Rectal smooth muscle tissue (tissue), 1 donor: ENCODE measurements at regions not wholly inside any gene's neighbourhood (a gene's known extent, or its start where the extent isn't known, plus 50 kb on each side); places are given as distances from the start of the nearest gene placed in this dataset.
A peak's percentile ranks its signal among the peaks of the same experiment; 100 is the strongest.

ENCODE experiments used
- H3K27ac ChIP-seq: one replicate; pipeline ENCODE4 v1.7.0; 2013; ENCODE audit warnings: low read depth, low read length, inconsistent platforms
- H3K27me3 ChIP-seq: one replicate; pipeline ENCODE4 v1.7.0; 2013; ENCODE audit warnings: low read length; ENCODE audit not compliant: control insufficient read depth, insufficient read depth
- H3K36me3 ChIP-seq: one replicate; pipeline ENCODE4 v1.7.0; 2013; ENCODE audit warnings: low read length; ENCODE audit not compliant: control insufficient read depth, insufficient read depth
- H3K4me1 ChIP-seq: one replicate; pipeline ENCODE4 v1.7.0; 2013; ENCODE audit warnings: low read length; ENCODE audit not compliant: control insufficient read depth, insufficient read depth
- H3K4me3 ChIP-seq: one replicate; pipeline ENCODE4 v1.7.0; 2013; ENCODE audit warnings: low read length
- H3K9ac ChIP-seq: one replicate; pipeline ENCODE4 v1.7.0; 2013; ENCODE audit warnings: low read length

- no peak overlapping the region for H3K9ac ChIP-seq
- no peak overlapping the region for H3K27ac ChIP-seq
- no peak overlapping the region for H3K4me3 ChIP-seq
- H3K4me1 ChIP-seq, result no peaks in the 10 kb centered on the region
- H3K36me3 ChIP-seq, result no peaks in the 10 kb centered on the region
- peaks cover 3% of the 10 kb centered on the region for H3K27me3 ChIP-seq
Observed at GRCh38 chr1:38569932-38570656, 289.5 kb downstream of the RRAGC start.

GRCh38 chr1:38568061-38568857, 291.3 kb downstream of the RRAGC start:
- H3K4me3 ChIP-seq, result no peak overlapping the region
- H3K36me3 ChIP-seq, result no peaks in the 10 kb centered on the region
- no peak overlapping the region for H3K9ac ChIP-seq
- no peaks in the 10 kb centered on the region for H3K4me1 ChIP-seq
- peaks cover 6% of the 10 kb centered on the region for H3K27me3 ChIP-seq
- no peak overlapping the region for H3K27ac ChIP-seq

DNA sequence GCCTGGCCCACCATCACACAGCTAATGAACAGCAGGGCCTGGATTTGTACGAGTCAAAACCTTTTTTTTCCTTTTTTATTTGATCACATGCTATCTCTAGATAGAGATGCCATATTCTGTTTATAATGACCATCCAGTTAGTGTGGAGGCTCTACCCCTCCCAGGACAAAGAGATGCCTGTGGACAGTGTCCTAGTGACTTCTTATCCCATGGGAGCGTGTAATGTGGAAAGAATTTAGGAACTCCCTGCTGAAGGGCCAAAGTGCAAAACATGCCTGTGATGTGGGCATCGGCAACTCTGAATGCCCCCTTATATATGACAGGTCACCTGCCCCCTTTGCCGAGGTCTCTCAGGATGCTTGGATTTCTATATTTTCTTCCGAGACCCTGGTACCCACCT, 292.2 kb downstream of the RRAGC start:
- peaks cover 6% of the 10 kb centered on the region for H3K27me3 ChIP-seq
- H3K27ac ChIP-seq, result no peak overlapping the region
- no peaks in the 10 kb centered on the region for H3K36me3 ChIP-seq
- no peaks in the 10 kb centered on the region for H3K4me1 ChIP-seq
- H3K4me3 ChIP-seq, result no peak overlapping the region
- no peak overlapping the region for H3K9ac ChIP-seq

DNA sequence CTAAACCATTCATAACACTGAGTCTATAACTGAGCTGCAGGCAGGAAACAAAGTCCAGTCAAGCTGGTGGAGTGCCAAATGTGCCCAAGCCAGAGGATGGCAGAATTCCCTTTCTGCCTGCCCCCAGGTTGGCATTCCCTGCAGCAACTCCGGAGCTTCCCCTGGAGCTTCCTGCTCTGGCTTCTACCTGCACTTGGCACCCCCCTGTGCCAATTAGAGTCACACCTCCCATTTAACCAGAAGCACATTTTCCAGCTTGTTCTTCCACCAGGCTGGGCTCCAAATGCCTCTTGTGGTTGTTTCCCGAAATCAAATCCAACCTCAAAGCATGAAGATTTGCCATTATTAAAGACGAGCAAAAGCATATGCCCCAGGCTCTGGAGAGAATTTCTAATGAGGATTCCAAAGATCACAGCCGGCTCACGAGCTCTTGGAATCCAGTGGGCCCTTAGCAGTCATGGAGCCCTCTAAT, 294.5 kb downstream of the RRAGC start:
- peaks cover 8% of the 10 kb centered on the region for H3K27me3 ChIP-seq
- no peak overlapping the region for H3K9ac ChIP-seq
- no peak overlapping the region for H3K27ac ChIP-seq
- no peaks in the 10 kb centered on the region for H3K36me3 ChIP-seq
- no peaks in the 10 kb centered on the region for H3K4me1 ChIP-seq
- no peak overlapping the region for H3K4me3 ChIP-seq

- H3K9ac ChIP-seq, result no peak overlapping the region
- no peaks in the 10 kb centered on the region for H3K36me3 ChIP-seq
- peaks cover 8% of the 10 kb centered on the region for H3K27me3 ChIP-seq
- H3K4me1 ChIP-seq, result no peaks in the 10 kb centered on the region
- H3K27ac ChIP-seq, result no peak overlapping the region
- no peak overlapping the region for H3K4me3 ChIP-seq
Observed at GRCh38 chr1:38563942-38564735, 295.4 kb downstream of the RRAGC start.

DNA sequence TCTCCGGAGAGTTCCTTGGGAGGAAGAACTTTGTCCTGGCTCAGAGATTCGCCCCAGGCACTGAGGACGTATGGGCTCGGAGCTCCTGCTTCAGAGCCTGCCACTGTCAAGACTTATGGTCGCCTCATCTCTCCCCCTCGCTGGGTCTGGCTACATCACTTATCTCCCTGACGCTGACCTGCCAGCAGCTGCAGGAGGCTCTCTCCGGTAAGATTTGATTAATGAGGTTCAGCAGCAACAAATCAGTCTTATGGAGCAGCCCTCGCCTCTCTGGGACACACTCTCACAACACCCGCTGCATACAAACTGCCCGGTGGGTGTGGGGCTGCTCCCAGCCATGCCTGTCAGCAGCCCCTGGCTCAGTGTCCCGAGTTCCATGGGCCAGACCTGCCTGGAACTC, 297.8 kb downstream of the RRAGC start:
- peaks cover 8% of the 10 kb centered on the region for H3K27me3 ChIP-seq
- no peak overlapping the region for H3K27ac ChIP-seq
- H3K4me3 ChIP-seq, result no peak overlapping the region
- no peaks in the 10 kb centered on the region for H3K4me1 ChIP-seq
- no peak overlapping the region for H3K9ac ChIP-seq
- no peaks in the 10 kb centered on the region for H3K36me3 ChIP-seq

GRCh38 chr1:38561110-38561509, 298.5 kb downstream of the RRAGC start:
- Histone ChIP-seq H3K4me3 (no peak overlapping the region), H3K4me1 (no peaks in the 10 kb centered on the region), H3K27ac (no peak overlapping the region), H3K27me3 (peaks cover 8% of the 10 kb centered on the region), H3K36me3 (no peaks in the 10 kb centered on the region), H3K9ac (no peak overlapping the region)

DNA sequence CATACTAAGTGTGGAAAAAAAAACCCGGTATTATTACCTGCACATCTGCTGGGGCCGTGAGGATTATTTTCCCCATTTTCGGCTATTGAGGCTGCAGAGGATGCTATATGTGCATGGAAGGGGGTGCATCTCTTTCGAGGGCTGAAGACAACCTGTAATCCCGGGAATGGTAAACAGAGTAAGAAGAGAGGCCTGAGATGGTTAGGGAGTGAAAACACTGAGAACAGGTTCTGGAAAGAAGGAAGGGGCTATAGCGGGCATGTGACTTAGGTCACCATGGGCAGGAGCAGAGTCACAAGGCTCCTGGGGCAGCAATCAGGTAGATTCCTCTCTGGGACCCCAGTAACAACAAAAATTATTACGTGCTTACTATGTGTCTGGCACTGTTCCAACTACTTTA, 299.1 kb downstream of the RRAGC start:
- no peaks in the 10 kb centered on the region for H3K4me1 ChIP-seq
- peaks cover 8% of the 10 kb centered on the region for H3K27me3 ChIP-seq
- no peak overlapping the region for H3K27ac ChIP-seq
- no peak overlapping the region for H3K4me3 ChIP-seq
- no peak overlapping the region for H3K9ac ChIP-seq
- H3K36me3 ChIP-seq, result no peaks in the 10 kb centered on the region

- no peak overlapping the region for H3K27ac ChIP-seq
- H3K4me3 ChIP-seq, result peak overlapping the region; percentile 44
- H3K27me3 ChIP-seq, result peaks cover 8% of the 10 kb centered on the region
- no peaks in the 10 kb centered on the region for H3K36me3 ChIP-seq
- no peaks in the 10 kb centered on the region for H3K4me1 ChIP-seq
- no peak overlapping the region for H3K9ac ChIP-seq
Observed at GRCh38 chr1:38559446-38560165, 300.0 kb downstream of the RRAGC start.

GRCh38 chr1:38558500-38559445, 300.8 kb downstream of the RRAGC start:
- Histone ChIP-seq H3K4me1 (no peaks in the 10 kb centered on the region), H3K9ac (no peak overlapping the region), H3K27me3 (peaks cover 5% of the 10 kb centered on the region), H3K4me3 (peak overlapping the region; percentile 44), H3K27ac (no peak overlapping the region), H3K36me3 (no peaks in the 10 kb centered on the region)

GRCh38 chr1:38558055-38558454, 301.5 kb downstream of the RRAGC start:
- Histone ChIP-seq H3K4me1 (no peaks in the 10 kb centered on the region), H3K4me3 (no peak overlapping the region), H3K36me3 (no peaks in the 10 kb centered on the region), H3K27me3 (peaks cover 5% of the 10 kb centered on the region), H3K27ac (no peak overlapping the region), H3K9ac (no peak overlapping the region)
